Dedifferentiated amniotic fluid mesenchymal stem cell (primary cell): ENCODE measurements at regions not wholly inside any gene's neighbourhood (a gene's known extent, or its start where the extent isn't known, plus 50 kb on each side); places are given as distances from the start of the nearest gene placed in this dataset.
"Not testable (repeated sequence)": the region's sequence is repeated elsewhere in the genome, so short reads cannot be mapped to it uniquely, and the experiment has no call there.

Experiments used
- DNase-seq: peaks from one replicate; pipeline ENCODE4 v3.0.0-alpha.2; 2016; ENCODE audit errors: extremely low spot score

- no peak for DNase-seq
Observed at GRCh38 chr1:10911490-10912166, 100.8 kb upstream of the TARDBP start.

- no peak for DNase-seq
Observed at GRCh38 chr1:10912441-10912840, 100.0 kb upstream of the TARDBP start.

GRCh38 chr1:10914056-10914455, 98.4 kb upstream of the TARDBP start:
- no peak for DNase-seq

- DNase-seq: no peak
Observed at GRCh38 chr1:10915594-10915993, 96.9 kb upstream of the TARDBP start.

GRCh38 chr1:10916311-10916710, 96.1 kb upstream of the TARDBP start:
- no peak for DNase-seq

GRCh38 chr1:10916991-10917390, 95.5 kb upstream of the TARDBP start:
- DNase-seq: no peak

GRCh38 chr1:10917513-10918454, 94.7 kb upstream of the TARDBP start:
- DNase-seq: no peak

GRCh38 chr1:10918531-10918930, 93.9 kb upstream of the TARDBP start:
- peak; percentile 49 for DNase-seq

GRCh38 chr1:10920063-10920626, 92.3 kb upstream of the TARDBP start:
- DNase-seq: no peak

GRCh38 chr1:10922315-10923060, 90.0 kb upstream of the TARDBP start:
- DNase-seq: not testable (repeated sequence)

GRCh38 chr1:10924030-10924429, 88.4 kb upstream of the TARDBP start:
- DNase-seq: no peak

- DNase-seq: no peak
Observed at GRCh38 chr1:10928654-10929053, 83.8 kb upstream of the TARDBP start.

GRCh38 chr1:10932088-10932487, 80.4 kb upstream of the TARDBP start:
- DNase-seq: no peak

- DNase-seq: no peak
Observed at GRCh38 chr1:10934150-10934818, 78.2 kb upstream of the TARDBP start.

GRCh38 chr1:10935246-10935645, 77.2 kb upstream of the TARDBP start:
- no peak for DNase-seq

GRCh38 chr1:10935724-10936123, 76.7 kb upstream of the TARDBP start:
- DNase-seq: no peak

- DNase-seq: no peak
Observed at GRCh38 chr1:10936998-10937901, 75.2 kb upstream of the TARDBP start.

GRCh38 chr1:10938741-10939417, 73.6 kb upstream of the TARDBP start:
- DNase-seq: no peak

GRCh38 chr1:10939654-10940450, 72.6 kb upstream of the TARDBP start:
- DNase-seq: no peak
